Embryonic facial prominence (tissue), 1 donor: ENCODE measurements at regions not wholly inside any gene's neighbourhood (a gene's known extent, or its start where the extent isn't known, plus 50 kb on each side); places are given as distances from the start of the nearest gene placed in this dataset.

Experiments used
- DNase-seq: peaks from one replicate; pipeline ENCODE4 v3.0.0-alpha.2; 2016; ENCODE audit errors: extremely low spot score

DNA sequence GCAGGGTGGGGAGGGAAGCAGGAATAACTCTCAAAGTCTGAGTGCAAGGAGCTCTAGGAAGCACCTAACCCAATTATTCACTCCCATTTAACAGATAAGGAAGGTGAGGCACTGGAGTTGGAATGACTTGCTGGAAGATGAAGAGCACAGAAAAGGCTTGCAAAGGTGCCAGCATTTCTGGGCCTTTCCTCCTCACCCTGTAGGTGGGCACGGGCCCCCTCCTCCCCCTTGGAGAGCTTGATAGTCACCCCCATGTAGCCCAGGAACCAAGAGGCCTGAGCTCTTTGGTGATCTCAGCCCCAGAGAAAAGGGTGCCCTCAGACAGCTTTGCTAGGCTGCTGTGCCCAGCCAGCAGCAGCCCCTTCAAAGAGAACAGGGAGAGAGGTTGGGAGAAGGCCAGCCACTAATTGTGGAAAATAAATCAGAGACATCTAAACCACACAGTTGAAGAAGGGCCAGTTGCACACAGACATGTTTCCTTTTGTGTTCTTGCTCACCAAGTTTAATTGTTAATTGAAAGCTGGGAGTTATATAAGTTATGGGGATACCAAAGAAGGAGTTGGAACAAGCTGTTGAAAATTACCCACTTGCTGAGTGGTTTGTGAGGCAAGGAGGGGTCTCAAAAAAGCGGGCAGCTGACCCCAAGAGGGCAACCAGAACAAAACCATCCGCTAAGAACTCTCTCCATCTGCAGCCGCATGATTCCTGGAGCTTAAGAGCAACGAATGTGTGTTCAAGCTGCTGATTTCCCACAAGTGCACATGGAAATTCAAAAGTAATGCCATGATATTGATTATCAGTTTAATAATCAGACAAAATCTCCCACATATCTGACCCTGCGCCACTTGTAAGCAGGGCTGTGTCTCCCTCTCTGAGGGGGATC is 77.0 kb downstream of the MRPL14 start:
- DNase-seq = no peak

DNA sequence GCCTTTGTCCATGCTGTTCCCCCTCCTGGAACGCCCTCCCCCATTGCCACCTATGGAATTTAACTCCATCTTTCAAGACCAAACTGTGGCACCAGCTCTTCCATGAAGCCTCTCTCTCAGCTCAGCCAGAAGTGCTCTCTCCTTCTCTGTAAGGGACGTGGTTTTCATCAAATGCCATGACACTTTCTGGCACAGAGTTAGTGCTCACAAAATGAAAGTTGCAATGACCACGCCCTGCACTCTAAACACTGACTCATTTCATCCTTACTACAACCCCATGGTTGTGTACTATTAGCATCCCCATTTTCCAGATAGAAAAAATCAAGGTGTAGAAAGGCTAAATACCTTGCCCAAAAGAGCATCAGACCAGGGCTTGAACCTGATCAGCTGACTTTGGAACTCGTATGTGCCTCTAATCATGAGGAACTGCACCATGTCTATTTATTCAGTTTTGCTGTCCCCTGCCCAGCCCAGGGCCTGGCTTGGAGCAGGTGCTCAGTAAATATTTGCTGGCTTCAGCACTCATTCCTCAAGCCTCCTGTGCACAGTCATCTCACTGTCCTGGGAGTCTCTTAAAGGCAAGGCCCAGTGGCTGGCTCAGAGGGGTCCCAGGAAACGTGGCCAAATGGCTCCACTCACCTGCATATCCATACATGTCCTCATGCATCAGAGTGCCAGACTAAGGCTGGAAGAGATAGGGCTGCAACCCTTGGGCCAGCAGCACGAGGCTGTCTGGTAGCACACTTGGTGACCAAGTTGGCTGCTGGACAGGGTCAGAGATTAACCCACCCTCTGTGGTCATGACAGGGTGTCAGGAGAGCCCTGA is 77.9 kb downstream of the MRPL14 start:
- DNase-seq = no peak

DNA sequence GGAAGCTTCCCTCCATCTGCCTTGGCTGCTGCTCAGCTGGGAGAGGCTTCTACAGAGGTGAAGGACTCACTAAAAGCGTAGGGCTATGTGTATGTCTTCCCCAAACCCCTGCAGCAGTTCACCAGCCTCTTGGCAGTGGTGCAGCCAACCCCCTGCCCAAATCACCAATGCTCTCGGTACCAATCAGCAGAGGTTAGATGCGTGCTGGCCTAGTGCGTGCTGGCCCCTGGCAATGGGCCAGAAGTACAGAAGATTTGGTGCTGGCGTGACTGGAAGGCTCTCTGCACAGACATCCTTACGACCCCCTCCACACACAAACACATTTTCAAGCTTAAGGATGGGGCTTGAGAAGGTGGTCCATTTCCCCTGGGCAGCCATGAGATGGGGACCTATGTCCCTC is 79.0 kb downstream of the MRPL14 start:
- DNase-seq = no peak

DNA sequence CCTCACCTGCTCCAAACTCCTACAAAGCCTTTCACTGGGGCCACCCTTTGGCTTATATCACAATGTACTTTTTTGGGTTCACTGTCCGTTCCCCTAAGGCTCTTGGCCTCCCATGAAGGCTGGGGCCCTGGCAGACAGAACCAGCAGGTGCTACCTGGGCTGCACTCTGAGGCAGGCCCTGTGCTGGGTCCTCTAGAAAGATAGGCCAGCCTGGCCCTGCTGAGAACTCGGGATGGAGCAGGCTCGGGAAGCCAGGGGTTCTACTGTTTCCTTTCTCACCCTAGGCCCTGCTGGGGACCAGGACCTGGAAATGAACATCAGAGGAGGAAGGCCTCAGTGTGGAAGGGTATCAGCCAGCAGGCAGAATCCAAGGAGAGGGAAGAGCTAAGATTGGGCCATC is 79.5 kb downstream of the MRPL14 start:
- DNase-seq = no peak

DNA sequence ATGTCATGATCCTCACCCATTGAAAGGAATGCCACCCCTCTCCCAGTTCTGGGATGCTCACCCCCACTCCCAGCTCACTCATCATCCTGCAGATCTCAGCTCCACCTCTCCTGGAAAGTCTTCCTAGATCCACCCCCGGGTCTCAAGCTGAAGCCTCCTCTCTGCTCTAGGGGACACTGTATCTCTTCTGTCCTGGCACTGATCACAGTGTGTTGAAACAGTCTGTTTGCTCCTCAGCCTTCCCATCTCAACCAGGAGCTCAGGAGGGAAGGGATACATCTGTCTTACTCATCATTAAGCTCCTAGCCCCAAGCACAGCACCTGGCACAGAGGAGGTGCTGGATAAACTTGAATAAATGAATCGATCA is 80.1 kb downstream of the MRPL14 start:
- DNase-seq = no peak

DNA sequence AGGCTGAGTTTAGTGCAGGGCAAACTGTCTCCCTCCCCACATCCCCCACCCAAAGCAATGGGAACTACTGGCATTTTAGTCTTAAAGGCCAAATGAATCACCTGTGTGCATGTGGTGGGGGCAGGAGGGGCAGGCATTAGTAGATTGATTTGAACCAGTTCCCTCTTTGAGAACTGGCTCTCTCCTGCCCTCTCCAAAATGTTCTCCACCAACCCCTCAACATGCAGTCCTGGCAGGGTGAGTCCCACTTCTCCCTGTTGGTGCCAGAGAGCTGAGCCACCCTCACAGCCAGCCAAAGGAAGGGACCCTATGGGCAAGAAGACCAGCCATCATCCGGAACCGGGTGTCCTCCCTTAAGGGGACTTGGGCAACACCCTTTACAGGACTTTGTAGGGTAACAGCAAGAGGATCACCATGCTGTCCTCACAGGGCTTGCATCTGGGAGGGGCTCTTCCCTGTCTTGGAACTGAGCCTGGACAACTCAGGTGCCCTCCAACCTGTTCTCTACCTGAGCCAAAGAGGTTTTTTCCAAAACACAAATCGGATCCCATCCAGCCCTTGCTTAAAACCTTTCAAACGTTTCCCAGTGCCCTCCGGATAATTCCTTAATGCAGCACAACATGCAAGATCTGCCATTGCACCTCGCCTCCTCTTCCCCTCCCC is 80.6 kb downstream of the MRPL14 start:
- no peak for DNase-seq

DNA sequence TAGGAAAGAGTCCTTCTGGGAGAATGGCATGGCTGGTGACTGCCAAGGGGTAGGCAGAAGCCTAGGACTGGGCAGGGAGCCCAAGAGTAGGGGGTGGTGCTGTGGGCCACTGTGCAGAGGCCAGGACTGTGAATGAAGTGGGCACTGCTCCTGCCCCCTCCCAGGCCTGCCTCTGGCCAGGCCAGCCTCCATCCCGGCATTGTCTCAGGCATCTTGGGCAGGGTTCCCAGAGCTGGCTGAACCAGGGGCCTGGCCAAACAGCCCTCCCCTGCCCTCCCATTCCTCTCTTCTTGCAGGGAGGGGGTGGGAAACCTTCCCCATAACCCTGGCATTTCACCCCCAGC is 81.6 kb downstream of the MRPL14 start:
- DNase-seq = no peak

DNA sequence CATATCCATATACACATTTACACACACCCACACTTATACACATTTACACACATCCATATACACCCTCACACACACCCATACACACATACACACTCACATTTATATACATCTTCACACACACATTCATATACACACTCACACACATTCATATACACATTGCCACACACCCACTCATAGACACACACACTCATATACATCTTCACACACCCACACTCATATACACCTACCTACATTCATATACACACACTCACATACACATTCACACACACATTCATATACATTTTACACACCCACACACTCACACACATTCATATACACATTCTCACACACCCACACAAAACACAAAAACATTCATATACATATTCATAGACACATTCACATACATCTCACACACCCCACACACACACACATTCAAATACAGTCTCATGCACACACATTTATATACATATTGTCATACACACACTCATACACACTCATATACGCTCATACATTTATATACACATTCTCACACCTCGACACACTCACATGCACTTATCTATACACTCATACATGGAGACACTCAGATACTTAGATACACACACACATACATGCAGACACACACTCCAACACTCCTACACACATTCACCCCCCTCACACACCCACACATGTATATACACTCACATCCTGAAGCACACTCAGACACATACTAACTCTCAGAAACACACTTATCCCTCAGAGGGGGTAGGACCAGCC is 82.1 kb downstream of the MRPL14 start:
- DNase-seq = no peak

DNA sequence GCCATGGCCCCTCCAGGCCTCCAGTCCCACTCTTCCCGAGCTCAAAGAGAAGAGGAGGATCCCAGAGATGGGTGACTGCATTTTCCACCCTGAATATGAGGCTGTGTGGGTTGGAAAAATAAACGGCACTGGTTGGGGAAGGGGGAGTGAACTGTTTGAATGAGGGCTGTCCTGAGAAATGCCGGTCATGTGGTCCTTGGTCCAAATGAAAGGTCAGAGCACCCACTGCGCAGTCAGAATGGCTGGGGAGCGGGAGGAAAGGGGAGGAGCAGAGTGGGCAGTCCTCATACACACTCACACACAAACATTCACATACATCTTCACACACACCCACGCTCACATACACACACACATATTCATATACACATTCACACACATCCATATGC is 83.1 kb downstream of the MRPL14 start:
- no peak for DNase-seq

DNA sequence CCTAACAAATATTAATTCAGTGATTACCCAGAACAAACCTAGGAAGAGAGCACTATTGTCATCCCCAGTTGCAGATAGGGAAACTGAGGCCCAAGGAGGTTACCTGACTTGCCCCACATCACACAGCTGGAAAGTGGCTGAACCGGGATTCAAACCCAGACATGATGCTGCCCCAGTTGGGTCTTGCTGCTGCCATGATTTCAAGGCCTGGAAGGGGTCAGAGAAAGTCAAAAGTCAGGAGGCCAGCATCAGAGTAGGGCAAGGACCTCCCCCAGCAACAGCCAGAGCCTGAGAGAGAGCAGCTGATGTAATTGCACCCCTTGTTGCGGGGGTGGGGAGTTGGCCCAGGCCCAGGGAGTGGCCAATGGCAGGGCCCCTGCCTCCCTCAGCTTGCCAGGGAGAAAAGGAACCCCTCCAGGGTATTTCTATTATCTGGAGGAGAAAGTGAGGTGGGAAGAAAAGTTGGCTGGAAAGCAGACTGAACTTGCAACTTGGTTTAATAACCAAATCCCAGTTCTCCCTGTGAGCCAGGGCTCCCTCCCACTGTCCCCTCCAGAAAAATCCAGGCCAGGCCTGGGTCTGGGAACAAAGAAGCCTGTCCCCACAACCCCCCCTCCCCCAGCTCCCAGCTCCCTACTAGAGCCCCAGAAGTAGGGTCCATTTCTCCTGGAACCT is 83.6 kb downstream of the MRPL14 start:
- DNase-seq = no peak

DNA sequence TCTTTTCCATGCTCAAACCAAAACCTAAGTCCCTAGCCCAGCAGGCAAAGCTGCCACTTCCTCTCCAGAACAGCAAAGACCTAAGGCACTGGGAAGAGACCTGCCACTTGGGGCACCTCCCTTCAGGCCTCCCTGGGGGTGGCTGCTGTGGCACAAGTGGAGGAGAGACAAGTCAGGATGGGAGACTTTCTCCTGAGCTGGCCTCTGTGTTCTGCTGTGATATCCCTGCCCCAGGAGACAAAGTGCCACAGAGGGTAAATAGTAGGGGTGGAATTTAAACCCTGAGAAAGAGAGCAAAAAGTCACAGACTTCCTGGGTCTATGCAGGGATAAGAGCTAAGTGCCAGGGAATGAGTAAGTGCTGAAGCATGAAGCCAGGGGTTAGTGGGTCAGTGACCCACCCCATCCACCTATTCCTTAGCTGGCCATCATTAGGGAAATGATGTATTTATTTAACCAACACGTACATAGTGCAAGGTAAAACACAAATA is 84.2 kb downstream of the MRPL14 start:
- no peak for DNase-seq

DNA sequence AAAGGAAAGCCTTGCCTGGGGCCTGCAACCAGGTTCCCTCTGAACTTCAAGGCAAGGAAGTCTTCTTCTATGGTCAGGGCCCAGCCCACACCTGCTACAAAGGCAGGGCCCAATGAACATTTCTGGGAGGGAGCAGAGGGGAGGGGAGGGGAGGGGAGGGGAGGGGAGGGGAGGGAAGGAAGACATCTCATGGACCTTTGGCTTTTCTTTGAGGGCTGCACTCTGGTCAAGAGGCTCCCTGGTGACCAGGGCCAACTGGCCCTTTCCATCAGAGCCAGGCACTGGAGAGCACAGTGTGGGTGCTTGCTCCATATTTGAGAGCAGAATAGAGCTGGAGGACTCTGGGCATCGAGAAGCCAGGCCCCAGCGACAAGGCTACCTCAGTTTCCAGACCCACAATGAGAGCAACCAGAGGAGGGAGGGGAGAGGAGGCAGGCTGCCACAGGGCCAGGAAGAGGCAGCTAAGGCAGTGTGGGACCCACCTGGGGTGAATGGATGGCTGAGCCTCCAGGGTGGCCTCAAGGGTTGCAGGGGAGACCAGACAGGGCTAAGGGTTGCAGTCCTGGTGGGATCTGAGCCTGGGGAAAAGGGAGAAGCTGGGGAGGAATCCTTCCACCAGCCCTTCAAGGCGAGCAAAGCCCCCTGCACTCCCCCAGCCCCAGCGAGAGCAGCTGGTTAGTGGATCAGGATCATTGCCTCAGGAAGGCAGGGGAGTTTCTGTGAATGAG is 84.8 kb downstream of the MRPL14 start:
- DNase-seq = no peak

DNA sequence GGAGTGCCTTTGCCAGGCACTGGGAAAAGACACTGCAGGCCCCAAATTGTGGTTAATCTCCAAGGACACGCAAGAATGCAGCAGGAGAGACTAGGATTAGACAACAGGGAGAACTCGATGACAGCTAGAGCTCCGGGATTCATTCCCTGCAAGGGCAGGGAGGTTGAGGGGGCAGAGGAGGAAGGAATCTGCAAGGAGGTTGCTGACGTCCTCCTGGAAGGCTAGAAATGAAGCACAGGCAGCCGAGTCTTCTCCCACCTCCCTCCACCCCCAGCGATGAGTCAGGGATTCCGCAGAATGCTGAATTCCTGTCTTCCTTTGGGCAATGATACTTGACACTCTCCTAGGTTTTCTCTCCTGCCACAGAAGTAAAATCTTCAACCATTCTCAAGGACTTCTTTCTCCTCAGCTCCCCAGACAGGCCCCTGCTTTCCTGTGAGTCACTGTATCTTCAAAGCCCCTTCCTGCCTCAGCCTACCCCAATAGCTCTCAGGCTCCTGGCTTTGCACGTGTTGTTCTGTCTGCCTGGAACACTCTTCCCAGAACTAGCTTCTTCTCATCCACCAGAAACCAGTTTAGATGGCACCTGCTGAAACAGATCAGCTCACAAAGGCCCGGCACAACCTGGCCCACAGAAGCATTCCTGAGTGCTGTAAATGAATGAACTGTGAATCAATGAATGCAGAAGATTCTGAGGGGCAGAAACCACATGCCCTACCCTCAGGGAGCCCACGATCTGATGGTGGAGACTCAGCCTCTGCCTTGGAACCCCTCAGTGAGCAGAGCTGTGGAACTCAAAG is 85.6 kb downstream of the MRPL14 start:
- DNase-seq = peak; percentile 58

DNA sequence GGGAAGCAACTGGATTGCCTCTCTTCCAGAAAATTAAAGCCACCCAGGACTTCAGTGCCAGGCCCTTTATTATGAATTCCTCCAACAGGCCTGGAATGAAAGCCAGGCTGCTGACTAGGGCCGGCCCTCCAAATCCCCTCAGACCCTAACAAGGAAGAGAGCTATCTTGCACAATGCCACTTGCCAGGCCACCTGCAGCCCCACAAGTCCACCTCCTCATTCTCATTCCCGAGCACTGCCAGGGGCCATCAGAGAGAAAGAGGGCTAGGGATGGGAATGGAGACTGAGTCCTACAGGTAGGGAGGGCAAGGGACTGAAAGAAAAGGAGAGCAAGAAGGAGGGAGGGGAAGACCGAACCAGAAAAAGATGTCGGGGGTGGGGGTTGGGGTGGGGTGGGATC is 86.5 kb downstream of the MRPL14 start:
- no peak for DNase-seq

DNA sequence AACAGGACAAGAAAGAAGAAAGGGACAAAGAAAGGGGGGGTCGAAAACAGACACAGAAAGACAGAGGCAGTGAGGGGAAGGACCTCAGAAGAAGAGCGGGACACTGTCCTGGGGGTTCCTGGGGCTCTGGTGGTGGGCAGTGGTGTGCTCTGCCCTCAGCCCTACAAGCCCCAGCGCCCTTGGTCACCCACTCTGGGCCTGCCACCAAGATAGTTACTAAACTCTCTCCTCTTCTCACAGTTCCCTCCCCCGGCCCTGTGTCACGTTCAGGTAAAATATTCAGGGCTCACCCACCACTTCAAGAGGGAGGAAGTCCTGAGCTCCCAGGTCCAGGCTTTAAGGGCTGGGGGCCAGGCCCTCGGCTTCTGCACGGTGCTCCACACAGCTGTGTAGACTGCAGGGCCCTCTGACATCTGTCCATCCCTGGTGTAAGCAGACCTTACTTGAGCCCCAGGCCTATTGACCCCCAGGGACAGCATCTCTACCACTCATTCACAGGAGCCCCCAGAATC is 87.4 kb downstream of the MRPL14 start:
- DNase-seq = no peak

DNA sequence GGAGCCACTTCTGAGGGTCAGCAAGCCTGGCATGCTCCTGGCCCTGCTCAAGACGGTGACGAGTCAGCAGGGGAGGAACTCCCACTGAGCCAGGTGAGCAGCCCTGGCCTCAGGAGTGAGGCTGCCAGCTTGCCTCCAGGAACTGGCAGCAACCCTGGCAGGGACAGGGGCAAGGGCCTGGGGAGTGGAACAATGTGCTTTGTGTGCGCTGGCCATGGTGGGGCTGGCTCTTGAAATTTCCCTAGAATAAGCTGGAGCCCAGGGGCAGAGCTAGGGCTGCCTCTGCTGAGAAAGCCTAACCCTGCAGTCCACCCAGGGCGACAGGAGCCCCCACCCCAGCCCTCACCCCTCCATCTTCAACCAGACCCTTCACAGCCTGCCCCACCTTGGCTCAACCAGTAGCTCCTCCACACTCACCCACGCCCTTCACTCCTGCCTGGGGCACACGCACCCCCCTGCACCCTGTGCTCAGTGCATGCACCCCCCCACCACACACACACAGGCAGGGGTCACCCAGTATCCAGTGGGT is 88.0 kb downstream of the MRPL14 start:
- no peak for DNase-seq

DNA sequence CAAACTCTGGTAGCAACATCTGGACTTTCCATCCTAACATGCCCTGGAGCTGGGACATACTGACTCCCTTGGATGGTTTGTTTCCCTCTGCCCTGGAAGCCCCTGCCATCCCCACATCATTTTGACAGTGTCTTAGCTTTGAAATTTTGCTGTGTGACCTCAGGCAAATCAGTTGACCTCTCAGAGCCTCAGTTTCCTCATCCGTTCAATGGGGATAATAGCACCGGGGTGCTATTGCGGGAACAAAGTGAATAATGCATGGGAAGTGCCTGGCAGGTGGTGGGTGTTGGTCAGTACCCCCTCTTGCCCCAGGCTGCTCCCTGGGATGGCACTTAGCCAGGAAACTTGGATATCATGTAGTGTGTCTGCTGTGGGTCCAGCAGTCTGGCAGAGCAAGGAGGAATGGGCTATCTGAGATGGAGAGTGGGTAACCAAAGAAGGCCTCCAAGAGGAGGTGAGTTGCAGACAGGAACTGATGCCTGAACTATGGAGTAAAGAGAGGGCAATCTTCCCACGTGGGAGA is 88.6 kb downstream of the MRPL14 start:
- no peak for DNase-seq

DNA sequence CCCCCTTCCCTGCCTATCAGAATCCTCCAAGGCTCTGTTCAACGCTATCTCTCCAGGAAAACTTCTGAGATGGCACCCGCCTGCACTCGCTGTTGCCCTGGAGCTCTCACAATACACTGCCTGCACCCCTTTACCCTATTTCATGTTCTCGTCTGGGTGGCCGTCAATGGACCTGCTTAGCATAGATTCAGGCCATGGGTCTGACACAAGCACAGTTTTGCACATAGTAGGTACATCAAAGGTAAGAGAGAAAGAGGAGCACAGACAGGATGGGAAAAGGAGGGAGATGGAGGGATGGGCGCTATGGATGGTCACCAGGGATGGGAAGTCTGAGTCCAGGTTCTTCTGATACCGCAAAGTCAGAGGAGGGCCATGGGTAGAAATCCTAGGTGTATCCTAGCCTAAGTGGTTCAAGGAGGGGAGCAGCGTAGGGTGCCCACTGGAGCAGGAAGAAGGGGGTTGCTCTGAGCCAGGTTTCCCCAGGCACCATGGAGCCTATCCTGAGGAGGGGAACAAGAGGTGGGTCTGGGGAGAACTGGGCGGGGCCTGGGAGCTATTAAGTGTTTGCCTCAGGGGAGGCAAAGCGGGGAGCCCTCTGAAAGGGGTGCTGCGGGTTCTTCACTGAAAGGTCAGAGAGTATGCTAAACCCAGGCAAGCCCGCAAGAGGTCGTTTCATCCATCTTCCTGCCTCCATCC is 89.3 kb downstream of the MRPL14 start:
- no peak for DNase-seq
